ENCODE measurements at regions not wholly inside any gene's neighbourhood (a gene's known extent, or its start where the extent isn't known, plus 50 kb on each side); places are given as distances from the start of the nearest gene placed in this dataset.

DNA sequence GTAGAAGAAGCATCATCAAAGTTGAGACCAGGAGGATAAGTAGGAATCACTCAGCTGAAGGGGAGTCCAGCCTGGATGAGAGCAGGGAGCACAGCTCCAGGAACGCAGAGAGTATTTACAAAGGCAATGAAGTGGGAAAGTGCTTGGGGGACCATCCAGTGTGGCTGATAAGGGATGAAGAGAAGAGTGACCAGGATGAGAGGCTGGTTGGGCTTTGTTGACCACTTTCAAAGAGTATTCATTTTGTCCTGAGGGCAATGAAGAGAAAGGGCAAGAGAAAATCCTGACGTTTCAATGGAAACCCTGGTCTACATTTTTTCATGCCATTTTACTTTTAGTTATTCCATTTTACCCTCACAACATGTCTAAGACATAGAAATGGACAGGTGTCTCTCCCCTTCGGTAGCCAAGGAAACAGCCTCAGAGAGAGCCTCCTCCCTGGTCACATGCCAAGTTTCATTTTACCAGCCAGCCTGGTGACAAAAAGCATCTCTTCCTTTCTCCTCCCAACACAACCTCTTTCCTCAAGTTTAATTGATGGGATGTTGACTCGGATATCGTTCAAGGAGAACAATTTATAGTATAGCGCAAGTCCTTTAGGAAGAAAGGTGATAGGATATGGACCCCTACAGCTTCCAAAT, 492.7 kb upstream of the CLINT1 start:
- Histone ChIP-seq H3K9me3 (ENCODE audit: control insufficient read depth in 2 of 2, low read length in 2 of 2) (no peaks in the 10 kb centered on the region), H3K4me3 (ENCODE audit: low read depth, low read length) (no peak overlapping the region), H3K27ac (ENCODE audit: insufficient read depth, low read length, poor library complexity, severe bottlenecking) (no peak overlapping the region), H3K36me3 (ENCODE audit: control insufficient read depth, insufficient read depth, low read length) (no peaks in the 10 kb centered on the region), H3K27me3 (ENCODE audit: control insufficient read depth, insufficient read depth, low read length) (no peaks in the 10 kb centered on the region), H3K4me1 (ENCODE audit: control insufficient read depth, insufficient read depth, low read length, poor library complexity, severe bottlenecking) (no peaks in the 10 kb centered on the region)
- Mint-ChIP-seq H3K4me3 (no peak overlapping the region), H3K9me3 (peaks cover 0 to 6% (median 0%) of the 10 kb centered on the region in 7 donors), H3K27ac (no peak overlapping the region), H3K27me3 (peaks cover 4% of the 10 kb centered on the region), H3K36me3 (no peaks in the 10 kb centered on the region), H3K4me1 (no peaks in the 10 kb centered on the region)
- DNase-seq (no peak), ATAC-seq (ENCODE audit: low read depth in 2 of 2) (no peak)

- Mint-ChIP-seq H3K4me3 (no peak overlapping the region), H3K27ac (no peak overlapping the region), H3K4me1 (no peaks in the 10 kb centered on the region), H3K9me3 (peaks cover 0 to 10% (median 1%) of the 10 kb centered on the region in 7 donors), H3K27me3 (peaks cover under 1% of the 10 kb centered on the region), H3K36me3 (no peaks in the 10 kb centered on the region)
- Histone ChIP-seq H3K4me3 (ENCODE audit: low read depth, low read length) (no peak overlapping the region), H3K36me3 (ENCODE audit: control insufficient read depth, insufficient read depth, low read length) (no peaks in the 10 kb centered on the region), H3K27ac (ENCODE audit: insufficient read depth, low read length, poor library complexity, severe bottlenecking) (no peak overlapping the region), H3K9me3 (ENCODE audit: control insufficient read depth in 2 of 2, low read length in 2 of 2) (no peaks in the 10 kb centered on the region), H3K27me3 (ENCODE audit: control insufficient read depth, insufficient read depth, low read length) (no peaks in the 10 kb centered on the region), H3K4me1 (ENCODE audit: control insufficient read depth, insufficient read depth, low read length, poor library complexity, severe bottlenecking) (no peaks in the 10 kb centered on the region)
- ATAC-seq (ENCODE audit: low read depth in 2 of 2) (no peak), DNase-seq (no peak)
Measured at GRCh38 chr5:158349987-158350386, 491.0 kb upstream of the CLINT1 start.

DNA sequence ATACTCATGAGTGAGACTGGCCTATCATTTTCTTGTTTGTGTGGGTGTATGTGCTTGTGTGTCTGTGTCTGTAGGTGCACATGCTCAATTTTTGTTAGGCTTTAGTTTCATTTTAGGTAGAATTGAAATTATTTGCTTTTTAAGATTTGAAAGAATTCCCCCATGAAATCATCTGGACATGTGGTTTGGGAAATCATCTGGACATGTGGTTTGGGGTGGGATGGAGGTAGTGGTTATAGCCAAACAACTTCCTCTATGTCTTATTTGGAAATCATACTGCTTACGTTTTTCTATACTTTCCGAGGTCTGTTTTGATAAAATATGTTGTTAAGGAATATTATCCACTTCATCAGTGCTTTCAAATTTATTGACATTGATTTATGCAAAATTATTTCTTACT, 485.4 kb upstream of the CLINT1 start:
- Mint-ChIP-seq H3K27me3 (peaks cover 3% of the 10 kb centered on the region), H3K4me1 (no peaks in the 10 kb centered on the region), H3K36me3 (no peaks in the 10 kb centered on the region), H3K9me3 (peaks cover 0 to 6% (median 1%) of the 10 kb centered on the region in 7 donors), H3K27ac (no peak overlapping the region), H3K4me3 (no peak overlapping the region)
- no peaks in the 10 kb centered on the region for H3K27me3 ChIP-seq (ENCODE audit: control insufficient read depth, insufficient read depth, low read length)
- no peak overlapping the region for H3K27ac ChIP-seq (ENCODE audit: insufficient read depth, low read length, poor library complexity, severe bottlenecking)
- H3K36me3 ChIP-seq (ENCODE audit: control insufficient read depth, insufficient read depth, low read length): no peaks in the 10 kb centered on the region
- ATAC-seq (ENCODE audit: low read depth in 2 of 2) (no peak), DNase-seq (no peak)
- no peaks in the 10 kb centered on the region for H3K4me1 ChIP-seq (ENCODE audit: control insufficient read depth, insufficient read depth, low read length, poor library complexity, severe bottlenecking)
- no peaks in the 10 kb centered on the region for H3K9me3 ChIP-seq (ENCODE audit: control insufficient read depth in 2 of 2, low read length in 2 of 2)
- no peak overlapping the region for H3K4me3 ChIP-seq (ENCODE audit: low read depth, low read length)

DNA sequence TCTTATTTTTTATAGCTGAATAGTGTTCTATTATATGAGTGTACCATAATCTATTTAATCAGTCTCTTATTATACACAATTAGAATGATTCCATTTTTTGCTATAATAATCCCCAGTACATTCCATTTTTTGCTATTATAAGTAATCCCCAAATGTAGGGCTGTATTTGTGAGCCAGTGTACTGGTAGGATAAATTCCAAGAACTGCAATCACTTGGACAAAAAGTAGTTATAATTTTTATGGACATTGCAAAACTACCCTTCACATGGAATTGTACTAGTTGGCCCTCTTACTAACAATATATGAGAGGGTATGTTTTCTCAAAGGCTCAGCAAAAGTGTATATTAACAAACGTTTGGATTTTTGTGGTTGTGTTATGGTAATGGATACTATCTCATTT, 481.7 kb upstream of the CLINT1 start:
- Histone ChIP-seq H3K4me3 (ENCODE audit: low read depth, low read length) (no peak overlapping the region), H3K27ac (ENCODE audit: insufficient read depth, low read length, poor library complexity, severe bottlenecking) (no peak overlapping the region), H3K36me3 (ENCODE audit: control insufficient read depth, insufficient read depth, low read length) (no peaks in the 10 kb centered on the region), H3K4me1 (ENCODE audit: control insufficient read depth, insufficient read depth, low read length, poor library complexity, severe bottlenecking) (no peaks in the 10 kb centered on the region), H3K9me3 (ENCODE audit: control insufficient read depth in 2 of 2, low read length in 2 of 2) (no peaks in the 10 kb centered on the region), H3K27me3 (ENCODE audit: control insufficient read depth, insufficient read depth, low read length) (no peaks in the 10 kb centered on the region)
- H3K4me3 Mint-ChIP-seq: no peak overlapping the region
- no peaks in the 10 kb centered on the region for H3K36me3 Mint-ChIP-seq
- no peak for DNase-seq
- no peak overlapping the region for H3K27ac Mint-ChIP-seq
- peaks cover 4% of the 10 kb centered on the region for H3K27me3 Mint-ChIP-seq
- no peaks in the 10 kb centered on the region for H3K4me1 Mint-ChIP-seq
- H3K9me3 Mint-ChIP-seq: peaks cover 0 to 5% (median 3%) of the 10 kb centered on the region in 7 donors
- no peak for ATAC-seq (ENCODE audit: low read depth in 2 of 2)

DNA sequence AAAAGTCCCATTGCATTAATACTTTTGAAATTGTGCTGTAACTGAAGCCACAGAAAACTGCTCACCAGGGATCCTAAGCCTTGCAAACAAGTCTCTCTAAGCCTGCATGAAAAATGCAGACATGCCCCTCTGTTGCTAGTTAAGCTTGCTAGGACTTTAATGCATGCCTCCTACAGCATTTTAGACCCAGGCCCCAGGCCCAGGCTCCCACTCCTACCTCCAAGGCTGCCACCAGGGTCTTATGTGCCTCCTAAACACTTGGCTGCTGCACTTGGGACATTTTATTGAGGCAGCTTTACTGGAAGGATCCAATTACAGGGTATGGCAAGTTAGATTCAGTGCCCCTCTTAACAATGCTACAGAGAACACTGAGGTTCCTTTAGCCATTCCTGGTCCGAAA, 467.3 kb upstream of the CLINT1 start:
- Mint-ChIP-seq H3K4me3 (no peak overlapping the region), H3K27ac (no peak overlapping the region)
- H3K9me3 ChIP-seq (ENCODE audit: control insufficient read depth in 2 of 2, low read length in 2 of 2): no peaks in the 10 kb centered on the region

DNA sequence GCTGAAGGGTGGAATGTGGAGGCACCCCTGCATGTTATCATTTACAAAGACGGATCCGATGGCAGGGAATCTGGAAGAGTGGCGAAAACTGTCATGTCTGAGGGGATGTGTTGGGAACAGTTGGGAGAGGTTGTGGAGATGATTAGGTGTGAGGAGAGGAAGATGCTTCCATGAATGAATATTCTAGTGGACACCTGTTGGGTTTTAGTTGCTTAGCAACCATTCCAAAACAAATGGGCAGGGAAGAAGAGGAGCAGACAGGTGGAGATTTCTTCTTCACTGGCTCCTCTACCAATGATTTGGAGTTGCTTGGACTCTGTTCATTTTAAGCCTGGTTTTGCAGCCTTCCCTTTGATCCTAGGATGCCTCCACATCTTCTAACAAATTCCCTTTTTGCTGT, 465.3 kb upstream of the CLINT1 start:
- Mint-ChIP-seq H3K36me3 (no peaks in the 10 kb centered on the region), H3K27ac (no peak overlapping the region), H3K9me3 (peaks cover 0 to 4% (median 0%) of the 10 kb centered on the region in 7 donors), H3K4me1 (no peaks in the 10 kb centered on the region), H3K27me3 (peaks cover 4% of the 10 kb centered on the region), H3K4me3 (no peak overlapping the region)
- H3K27ac ChIP-seq (ENCODE audit: insufficient read depth, low read length, poor library complexity, severe bottlenecking): no peak overlapping the region
- no peaks in the 10 kb centered on the region for H3K9me3 ChIP-seq (ENCODE audit: control insufficient read depth in 2 of 2, low read length in 2 of 2)
- DNase-seq (no peak), ATAC-seq (ENCODE audit: low read depth in 2 of 2) (no peak)
- no peaks in the 10 kb centered on the region for H3K36me3 ChIP-seq (ENCODE audit: control insufficient read depth, insufficient read depth, low read length)
- H3K27me3 ChIP-seq (ENCODE audit: control insufficient read depth, insufficient read depth, low read length): no peaks in the 10 kb centered on the region
- H3K4me1 ChIP-seq (ENCODE audit: control insufficient read depth, insufficient read depth, low read length, poor library complexity, severe bottlenecking): no peaks in the 10 kb centered on the region
- H3K4me3 ChIP-seq (ENCODE audit: low read depth, low read length): no peak overlapping the region

More for the DNA sequence above, 467.3 kb upstream of the CLINT1 start:
- no peaks in the 10 kb centered on the region for H3K27me3 ChIP-seq (ENCODE audit: control insufficient read depth, insufficient read depth, low read length)
- no peaks in the 10 kb centered on the region for H3K36me3 ChIP-seq (ENCODE audit: control insufficient read depth, insufficient read depth, low read length)
- no peaks in the 10 kb centered on the region for H3K4me1 ChIP-seq (ENCODE audit: control insufficient read depth, insufficient read depth, low read length, poor library complexity, severe bottlenecking)
- DNase-seq: no peak
- no peak overlapping the region for H3K4me3 ChIP-seq (ENCODE audit: low read depth, low read length)
- Mint-ChIP-seq H3K27me3 (peaks cover 4% of the 10 kb centered on the region), H3K36me3 (no peaks in the 10 kb centered on the region), H3K9me3 (peaks cover 0 to 10% (median 5%) of the 10 kb centered on the region in 7 donors), H3K4me1 (no peaks in the 10 kb centered on the region)
- ATAC-seq (ENCODE audit: low read depth in 2 of 2): no peak
- no peak overlapping the region for H3K27ac ChIP-seq (ENCODE audit: insufficient read depth, low read length, poor library complexity, severe bottlenecking)

DNA sequence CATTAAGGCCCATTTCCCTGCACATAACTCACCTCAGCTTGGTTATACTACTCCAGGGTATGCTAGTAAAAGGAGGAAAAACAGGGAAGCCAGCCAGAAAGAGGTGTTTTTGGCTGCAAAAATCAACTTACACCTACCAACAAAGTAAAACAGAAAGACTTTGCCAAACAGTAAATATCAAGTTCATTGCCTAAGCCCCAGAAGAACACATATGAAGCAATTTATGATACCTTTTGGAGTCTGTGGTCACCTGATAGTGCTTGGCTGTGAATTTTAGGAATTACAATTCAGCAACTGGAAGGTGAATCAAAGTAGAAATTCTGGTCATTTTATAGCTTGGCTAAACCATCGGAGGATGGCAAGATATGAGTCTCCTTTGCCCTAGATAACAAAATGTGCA, 463.7 kb upstream of the CLINT1 start:
- H3K4me3 Mint-ChIP-seq: no peak overlapping the region
- no peaks in the 10 kb centered on the region for H3K36me3 ChIP-seq (ENCODE audit: control insufficient read depth, insufficient read depth, low read length)
- no peaks in the 10 kb centered on the region for H3K4me1 Mint-ChIP-seq
- DNase-seq (no peak), ATAC-seq (ENCODE audit: low read depth in 2 of 2) (no peak)
- H3K4me1 ChIP-seq (ENCODE audit: control insufficient read depth, insufficient read depth, low read length, poor library complexity, severe bottlenecking): no peaks in the 10 kb centered on the region
- H3K36me3 Mint-ChIP-seq: no peaks in the 10 kb centered on the region
- H3K27me3 Mint-ChIP-seq: peaks cover 4% of the 10 kb centered on the region
- H3K9me3 ChIP-seq (ENCODE audit: control insufficient read depth in 2 of 2, low read length in 2 of 2): no peaks in the 10 kb centered on the region
- no peak overlapping the region for H3K27ac Mint-ChIP-seq
- H3K27me3 ChIP-seq (ENCODE audit: control insufficient read depth, insufficient read depth, low read length): no peaks in the 10 kb centered on the region
- no peak overlapping the region for H3K4me3 ChIP-seq (ENCODE audit: low read depth, low read length)
- peaks cover 0 to 4% (median 0%) of the 10 kb centered on the region in 7 donors for H3K9me3 Mint-ChIP-seq
- H3K27ac ChIP-seq (ENCODE audit: insufficient read depth, low read length, poor library complexity, severe bottlenecking): no peak overlapping the region

DNA sequence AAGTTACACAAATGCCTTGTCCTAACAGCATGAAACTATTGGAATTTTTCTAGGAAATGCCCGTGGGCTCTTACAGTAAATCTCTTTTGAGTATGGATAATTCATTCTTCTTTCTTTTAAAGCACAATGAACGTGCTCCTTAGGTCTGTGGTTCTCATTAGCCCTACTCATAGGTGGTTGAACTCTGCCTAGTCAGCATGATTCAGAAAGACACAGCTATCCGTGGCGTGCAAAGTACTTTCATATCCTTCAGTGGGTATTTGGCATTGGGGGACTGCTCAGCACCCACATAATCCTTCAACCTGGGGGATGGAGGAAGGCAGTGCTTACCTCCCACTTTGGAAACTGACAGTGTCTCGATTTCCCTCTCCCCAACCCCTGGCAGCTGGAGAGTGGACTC, 462.0 kb upstream of the CLINT1 start:
- Histone ChIP-seq H3K27ac (ENCODE audit: insufficient read depth, low read length, poor library complexity, severe bottlenecking) (no peak overlapping the region), H3K9me3 (ENCODE audit: control insufficient read depth in 2 of 2, low read length in 2 of 2) (no peaks in the 10 kb centered on the region), H3K4me3 (ENCODE audit: low read depth, low read length) (no peak overlapping the region), H3K27me3 (ENCODE audit: control insufficient read depth, insufficient read depth, low read length) (no peaks in the 10 kb centered on the region), H3K4me1 (ENCODE audit: control insufficient read depth, insufficient read depth, low read length, poor library complexity, severe bottlenecking) (no peaks in the 10 kb centered on the region), H3K36me3 (ENCODE audit: control insufficient read depth, insufficient read depth, low read length) (no peaks in the 10 kb centered on the region)
- ATAC-seq (ENCODE audit: low read depth in 2 of 2): no peak
- H3K4me3 Mint-ChIP-seq: no peak overlapping the region
- no peaks in the 10 kb centered on the region for H3K36me3 Mint-ChIP-seq
- no peak overlapping the region for H3K27ac Mint-ChIP-seq
- no peaks in the 10 kb centered on the region for H3K4me1 Mint-ChIP-seq
- no peak for DNase-seq
- H3K9me3 Mint-ChIP-seq: peaks cover 0 to 4% (median 0%) of the 10 kb centered on the region in 7 donors
- peaks cover 4% of the 10 kb centered on the region for H3K27me3 Mint-ChIP-seq

Data from CD4-positive, CD25-positive, alpha-beta regulatory T cell (primary cell).